HepG2 (cell line): ENCODE measurements at regions not wholly inside any gene's neighbourhood (a gene's known extent, or its start where the extent isn't known, plus 50 kb on each side); places are given as distances from the start of the nearest gene placed in this dataset.

ENCODE experiments used
- ADNP ChIP-seq: sonication (generic); formaldehyde crosslinking; IDR thresholded peaks from 2 replicates; pipeline ENCODE4 v1.4.0; 2020; ENCODE audit warnings: missing genetic modification reagents
- E2F2 ChIP-seq: sonication (generic); formaldehyde crosslinking; IDR thresholded peaks from 2 replicates; pipeline ENCODE4 v1.4.0; 2020; ENCODE audit warnings: missing genetic modification reagents, borderline replicate concordance
- ESRRA ChIP-seq: sonication (generic); formaldehyde crosslinking; IDR thresholded peaks from 2 replicates; pipeline ENCODE4 v1.5.1; 2020; ENCODE audit warnings: mild to moderate bottlenecking, low read depth, missing genetic modification reagents
- HBP1 ChIP-seq: IDR thresholded peaks from 2 replicates; pipeline ENCODE4 v1.6.1; 2016; ENCODE audit warnings: low read depth, control low read depth
- MXD4 ChIP-seq: IDR thresholded peaks from 2 replicates; pipeline ENCODE4 v1.6.1; 2016; ENCODE audit warnings: mild to moderate bottlenecking, missing biosample characterization, missing genetic modification reagents
- MXI1 ChIP-seq: IDR thresholded peaks from 3 replicates; pipeline ENCODE4 v1.6.1; 2012; ENCODE audit warnings: low read depth, low read length, inconsistent platforms, borderline replicate concordance
- MYC ChIP-seq: sonication (generic); formaldehyde crosslinking; IDR thresholded peaks from 2 replicates; pipeline ENCODE4 v1.9.0; 2021; ENCODE audit warnings: missing genetic modification reagents, borderline replicate concordance
- SSRP1 ChIP-seq: IDR thresholded peaks from 2 replicates; pipeline ENCODE4 v1.6.1; 2016; ENCODE audit warnings: control low read depth
- TCF7 ChIP-seq: sonication (generic); IDR thresholded peaks from 2 replicates; pipeline ENCODE4 v1.6.1; 2016; ENCODE audit warnings: antibody characterized with exemption, low read depth
- ZBTB25 ChIP-seq: IDR thresholded peaks from 2 replicates; pipeline ENCODE4 v1.6.1; 2018; ENCODE audit warnings: missing genetic modification reagents
- ZBTB3 ChIP-seq: sonication (generic); formaldehyde crosslinking; IDR thresholded peaks from 2 replicates; pipeline ENCODE4 v1.4.0; 2020; ENCODE audit warnings: low read depth, mild to moderate bottlenecking, moderate library complexity, missing genetic modification reagents, borderline replicate concordance
- ZKSCAN5 ChIP-seq: sonication (generic); formaldehyde crosslinking; IDR thresholded peaks from 2 replicates; pipeline ENCODE4 v1.5.1; 2020; ENCODE audit warnings: mild to moderate bottlenecking, missing genetic modification reagents
- ZNF652 ChIP-seq: IDR thresholded peaks from 2 replicates; pipeline ENCODE4 v1.6.1; 2016; ENCODE audit warnings: low read depth, borderline replicate concordance
- ZNF678 ChIP-seq: sonication (generic); formaldehyde crosslinking; IDR thresholded peaks from 2 replicates; pipeline ENCODE4 v1.4.0; 2020; ENCODE audit warnings: mild to moderate bottlenecking, missing genetic modification reagents
- ZNF879 ChIP-seq: sonication (generic); formaldehyde crosslinking; IDR thresholded peaks from 2 replicates; pipeline ENCODE4 v1.8.1; 2023; ENCODE audit warnings: missing genetic modification reagents
- TF ChIP-seq, protein P1 (sequence below): sonication (generic); formaldehyde crosslinking; IDR thresholded peaks from 2 replicates; pipeline ENCODE4 v1.5.0; 2020; ENCODE audit warnings: mild to moderate bottlenecking, missing genetic modification reagents, borderline replicate concordance
- TF ChIP-seq, protein P2 (sequence below): conservative IDR thresholded peaks from 2 replicates; pipeline ENCODE4 v1.6.1; 2018; ENCODE audit warnings: missing genetic modification reagents
- TF ChIP-seq, protein P3 (sequence below): sonication (generic); formaldehyde crosslinking; IDR thresholded peaks from 2 replicates; pipeline ENCODE4 v1.4.0; 2020; ENCODE audit warnings: missing genetic modification reagents
- TF ChIP-seq, protein P4 (sequence below): sonication (generic); formaldehyde crosslinking; IDR thresholded peaks from 2 replicates; pipeline ENCODE4 v1.4.0; 2020; ENCODE audit warnings: mild to moderate bottlenecking, missing genetic modification reagents

DNA sequence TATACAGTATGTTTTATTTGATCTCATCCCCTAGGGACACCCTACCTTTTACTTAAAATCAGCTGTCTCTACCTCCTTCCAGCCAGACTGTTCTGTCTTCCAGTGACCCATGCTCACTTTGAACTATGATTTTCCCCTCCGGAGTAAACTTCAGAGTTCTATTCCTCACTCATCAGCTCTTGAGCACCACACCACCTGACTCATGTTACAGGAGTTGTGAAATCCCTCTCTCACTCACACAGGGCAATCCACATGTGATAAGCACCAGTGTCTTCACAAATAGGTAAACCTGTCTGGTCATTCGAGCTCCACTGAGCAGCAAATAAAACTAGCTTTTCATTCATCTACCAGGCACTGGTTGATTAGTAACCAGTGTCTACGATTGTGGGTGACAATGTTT is 177.3 kb upstream of the BMP4 start (continued):
- TF ChIP-seq ZBTB25 (peak; percentile 87), ZNF678 (CRISPR knock-in tag) (no peak), ADNP (CRISPR knock-in tag) (no peak), TCF7 (peak; percentile 82), ESRRA (CRISPR knock-in tag) (peak; percentile 56; the same call in 1 of the 2 replicates), MXD4 (CRISPR knock-in tag) (peak; percentile 67), SSRP1 (CRISPR knock-in tag) (no peak), MYC (CRISPR knock-in tag) (0 out of 2 replicates have a peak, but pooled peaks have one; percentile 31), ZBTB3 (no peak), ZNF652 (CRISPR knock-in tag) (peak; percentile 28; the same call in 1 of the 2 replicates), E2F2 (CRISPR knock-in tag) (no peak), ZNF879 (CRISPR knock-in tag) (no peak), MXI1 (0 out of 3 replicates have a peak, but pooled peaks have one; percentile 14), HBP1 (CRISPR knock-in tag) (peak; percentile 76; the same call in 1 of the 2 replicates), ZKSCAN5 (CRISPR knock-in tag) (peak; percentile 76; the same call in 1 of the 2 replicates)
- TF ChIP-seq, protein P1, sequence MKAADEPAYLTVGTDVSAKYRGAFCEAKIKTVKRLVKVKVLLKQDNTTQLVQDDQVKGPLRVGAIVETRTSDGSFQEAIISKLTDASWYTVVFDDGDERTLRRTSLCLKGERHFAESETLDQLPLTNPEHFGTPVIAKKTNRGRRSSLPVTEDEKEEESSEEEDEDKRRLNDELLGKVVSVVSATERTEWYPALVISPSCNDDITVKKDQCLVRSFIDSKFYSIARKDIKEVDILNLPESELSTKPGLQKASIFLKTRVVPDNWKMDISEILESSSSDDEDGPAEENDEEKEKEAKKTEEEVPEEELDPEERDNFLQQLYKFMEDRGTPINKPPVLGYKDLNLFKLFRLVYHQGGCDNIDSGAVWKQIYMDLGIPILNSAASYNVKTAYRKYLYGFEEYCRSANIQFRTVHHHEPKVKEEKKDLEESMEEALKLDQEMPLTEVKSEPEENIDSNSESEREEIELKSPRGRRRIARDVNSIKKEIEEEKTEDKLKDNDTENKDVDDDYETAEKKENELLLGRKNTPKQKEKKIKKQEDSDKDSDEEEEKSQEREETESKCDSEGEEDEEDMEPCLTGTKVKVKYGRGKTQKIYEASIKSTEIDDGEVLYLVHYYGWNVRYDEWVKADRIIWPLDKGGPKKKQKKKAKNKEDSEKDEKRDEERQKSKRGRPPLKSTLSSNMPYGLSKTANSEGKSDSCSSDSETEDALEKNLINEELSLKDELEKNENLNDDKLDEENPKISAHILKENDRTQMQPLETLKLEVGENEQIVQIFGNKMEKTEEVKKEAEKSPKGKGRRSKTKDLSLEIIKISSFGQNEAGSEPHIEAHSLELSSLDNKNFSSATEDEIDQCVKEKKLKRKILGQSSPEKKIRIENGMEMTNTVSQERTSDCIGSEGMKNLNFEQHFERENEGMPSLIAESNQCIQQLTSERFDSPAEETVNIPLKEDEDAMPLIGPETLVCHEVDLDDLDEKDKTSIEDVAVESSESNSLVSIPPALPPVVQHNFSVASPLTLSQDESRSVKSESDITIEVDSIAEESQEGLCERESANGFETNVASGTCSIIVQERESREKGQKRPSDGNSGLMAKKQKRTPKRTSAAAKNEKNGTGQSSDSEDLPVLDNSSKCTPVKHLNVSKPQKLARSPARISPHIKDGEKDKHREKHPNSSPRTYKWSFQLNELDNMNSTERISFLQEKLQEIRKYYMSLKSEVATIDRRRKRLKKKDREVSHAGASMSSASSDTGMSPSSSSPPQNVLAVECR (CRISPR knock-in tag), result peak; percentile 69; the same call in 1 of the 2 replicates
- TF ChIP-seq, protein P2, sequence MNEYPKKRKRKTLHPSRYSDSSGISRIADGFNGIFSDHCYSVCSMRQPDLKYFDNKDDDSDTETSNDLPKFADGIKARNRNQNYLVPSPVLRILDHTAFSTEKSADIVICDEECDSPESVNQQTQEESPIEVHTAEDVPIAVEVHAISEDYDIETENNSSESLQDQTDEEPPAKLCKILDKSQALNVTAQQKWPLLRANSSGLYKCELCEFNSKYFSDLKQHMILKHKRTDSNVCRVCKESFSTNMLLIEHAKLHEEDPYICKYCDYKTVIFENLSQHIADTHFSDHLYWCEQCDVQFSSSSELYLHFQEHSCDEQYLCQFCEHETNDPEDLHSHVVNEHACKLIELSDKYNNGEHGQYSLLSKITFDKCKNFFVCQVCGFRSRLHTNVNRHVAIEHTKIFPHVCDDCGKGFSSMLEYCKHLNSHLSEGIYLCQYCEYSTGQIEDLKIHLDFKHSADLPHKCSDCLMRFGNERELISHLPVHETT (CRISPR knock-in tag), result no peak; the same call in 1 of the 2 replicates
- TF ChIP-seq, protein P3, sequence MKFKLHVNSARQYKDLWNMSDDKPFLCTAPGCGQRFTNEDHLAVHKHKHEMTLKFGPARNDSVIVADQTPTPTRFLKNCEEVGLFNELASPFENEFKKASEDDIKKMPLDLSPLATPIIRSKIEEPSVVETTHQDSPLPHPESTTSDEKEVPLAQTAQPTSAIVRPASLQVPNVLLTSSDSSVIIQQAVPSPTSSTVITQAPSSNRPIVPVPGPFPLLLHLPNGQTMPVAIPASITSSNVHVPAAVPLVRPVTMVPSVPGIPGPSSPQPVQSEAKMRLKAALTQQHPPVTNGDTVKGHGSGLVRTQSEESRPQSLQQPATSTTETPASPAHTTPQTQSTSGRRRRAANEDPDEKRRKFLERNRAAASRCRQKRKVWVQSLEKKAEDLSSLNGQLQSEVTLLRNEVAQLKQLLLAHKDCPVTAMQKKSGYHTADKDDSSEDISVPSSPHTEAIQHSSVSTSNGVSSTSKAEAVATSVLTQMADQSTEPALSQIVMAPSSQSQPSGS, result peak; percentile 88
- TF ChIP-seq, protein P4, sequence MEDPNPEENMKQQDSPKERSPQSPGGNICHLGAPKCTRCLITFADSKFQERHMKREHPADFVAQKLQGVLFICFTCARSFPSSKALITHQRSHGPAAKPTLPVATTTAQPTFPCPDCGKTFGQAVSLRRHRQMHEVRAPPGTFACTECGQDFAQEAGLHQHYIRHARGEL (CRISPR knock-in tag), result no peak
